H1 (cell line): ENCODE measurements at regions not wholly inside any gene's neighbourhood (a gene's known extent, or its start where the extent isn't known, plus 50 kb on each side); places are given as distances from the start of the nearest gene placed in this dataset.

Source experiments
- RFX5 ChIP-seq: IDR thresholded peaks from 2 replicates; pipeline ENCODE4 v1.6.1; 2011; ENCODE audit warnings: low read depth, low read length, improper control_type of control experiment, borderline replicate concordance
- TF ChIP-seq, protein P1 (sequence below), 3 experiments: IDR thresholded peaks; 1 replicate in 2 of 3; 2 replicates in 1 of 3; pipeline versions ENCODE4 v1.5.1 to v1.6.1; 2011; ENCODE audit warnings: low read length in 3 of 3, mild to moderate bottlenecking in 3 of 3, inconsistent platforms in 2 of 3, low read depth in 1 of 3, moderate library complexity in 1 of 3; ENCODE audit not compliant: insufficient read depth in 1 of 3; ENCODE audit errors: control extremely low read depth in 1 of 3

DNA sequence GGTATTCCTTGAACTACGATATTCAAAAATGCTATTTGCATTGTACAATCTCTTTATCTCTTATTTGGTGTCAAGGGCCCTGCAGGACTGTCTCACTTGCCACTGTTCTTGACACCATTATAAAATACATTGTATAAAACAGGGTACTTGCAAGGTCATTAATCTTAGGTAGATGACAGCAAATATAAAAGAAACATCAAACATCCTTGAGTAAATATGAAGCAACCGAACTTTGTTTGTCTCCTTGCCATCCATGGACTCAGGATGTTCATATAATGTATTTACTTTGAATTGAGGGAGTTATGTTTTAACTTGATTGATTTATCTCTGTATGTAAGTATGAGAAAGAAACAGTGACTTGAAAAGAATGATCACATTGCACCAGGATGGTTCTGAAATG lies 87.3 kb downstream of the UGT2B4 start:
- no peak for TF ChIP-seq RFX5
- TF ChIP-seq, protein P1, sequence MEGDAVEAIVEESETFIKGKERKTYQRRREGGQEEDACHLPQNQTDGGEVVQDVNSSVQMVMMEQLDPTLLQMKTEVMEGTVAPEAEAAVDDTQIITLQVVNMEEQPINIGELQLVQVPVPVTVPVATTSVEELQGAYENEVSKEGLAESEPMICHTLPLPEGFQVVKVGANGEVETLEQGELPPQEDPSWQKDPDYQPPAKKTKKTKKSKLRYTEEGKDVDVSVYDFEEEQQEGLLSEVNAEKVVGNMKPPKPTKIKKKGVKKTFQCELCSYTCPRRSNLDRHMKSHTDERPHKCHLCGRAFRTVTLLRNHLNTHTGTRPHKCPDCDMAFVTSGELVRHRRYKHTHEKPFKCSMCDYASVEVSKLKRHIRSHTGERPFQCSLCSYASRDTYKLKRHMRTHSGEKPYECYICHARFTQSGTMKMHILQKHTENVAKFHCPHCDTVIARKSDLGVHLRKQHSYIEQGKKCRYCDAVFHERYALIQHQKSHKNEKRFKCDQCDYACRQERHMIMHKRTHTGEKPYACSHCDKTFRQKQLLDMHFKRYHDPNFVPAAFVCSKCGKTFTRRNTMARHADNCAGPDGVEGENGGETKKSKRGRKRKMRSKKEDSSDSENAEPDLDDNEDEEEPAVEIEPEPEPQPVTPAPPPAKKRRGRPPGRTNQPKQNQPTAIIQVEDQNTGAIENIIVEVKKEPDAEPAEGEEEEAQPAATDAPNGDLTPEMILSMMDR (IDR thresholded peaks at IDR 0.05; ENCODE audit: control extremely low read depth in 1 of 3, insufficient read depth in 1 of 3, low read depth in 1 of 3, low read length in 3 of 3), result no peak
